ENCODE measurements at regions not wholly inside any gene's neighbourhood (a gene's known extent, or its start where the extent isn't known, plus 50 kb on each side); places are given as distances from the start of the nearest gene placed in this dataset.

GRCh38 chr6:43947860-43948259, 177.8 kb downstream of the VEGFA start (continued):
- no peak for TF ChIP-seq CEBPZ (IDR thresholded peaks at IDR 0.05; ENCODE audit: low read depth, low read length)
- no peak for TF ChIP-seq TARDBP (IDR thresholded peaks at IDR 0.05; ENCODE audit: borderline replicate concordance)
- TF ChIP-seq POLR2AphosphoS5 (IDR thresholded peaks at IDR 0.05; ENCODE audit: low read length) = no peak
- no peak for TF ChIP-seq SIN3A (IDR thresholded peaks at IDR 0.05; ENCODE audit: low read depth, low read length)
- TF ChIP-seq E2F4 (IDR thresholded peaks at IDR 0.05; ENCODE audit: low read depth, low read length) = no peak
- TF ChIP-seq SUPT20H (IDR thresholded peaks at IDR 0.05; ENCODE audit: borderline replicate concordance, control insufficient read depth, low read depth, low read length) = no peak
- TF ChIP-seq ATF7 (IDR thresholded peaks at IDR 0.05; ENCODE audit: low read depth) = no peak

- H2AFZ ChIP-seq (ENCODE audit: control insufficient read depth, low read depth, low read length) = no peak overlapping the region
- no peaks in the 10 kb centered on the region for H3K27me3 ChIP-seq (replicated peaks in 1 of 2; ENCODE audit: control insufficient read depth in 2 of 2, insufficient read depth in 2 of 2, low read length in 1 of 2)
- in situ Hi-C loops (cut with MboI) (no loop called here), intact Hi-C loops (cut with micrococcal nuclease; ENCODE audit: unreplicated experiment) (no loop called here)
- ChIA-PET POLR2A (no interaction called here), CTCF (interaction anchor here (1.0 kb wide), 1 partner anchor 173 kb away, joined by 3 read pairs; no protein-coding TSS in a partner anchor), SMC1A (ENCODE audit: uncharacterized antibody, unreplicated experiment) (interaction anchor here (1.1 to 2.6 kb wide), 3 partner anchors 10 to 91 kb away, joined by 3 to 7 read pairs (median 4); no protein-coding TSS in a partner anchor), RAD21 (ENCODE audit: unreplicated experiment) (no interaction called here)
- no TSS peak for BruUV-seq (replicated peaks)
- H3K4me2 ChIP-seq (ENCODE audit: control insufficient read depth, insufficient read depth) = no peak overlapping the region
- DNase-seq (ENCODE audit: low read depth, low spot score) = no peak
- ATAC-seq = no peak
- H3K4me3 ChIP-seq = no peak overlapping the region
- H3K79me2 ChIP-seq (ENCODE audit: control insufficient read depth, insufficient read depth, low read length) = no peaks in the 10 kb centered on the region
- 30% methylated on average over 4 of the region's 4 CpGs for WGBS (ENCODE audit: insufficient coverage, insufficient replicate concordance, low lambda C conversion rate, missing lambda C conversion rate)
- H3K36me3 ChIP-seq (ENCODE audit: control insufficient read depth in 2 of 2, insufficient read depth in 2 of 2, low read length in 1 of 2) = no peaks in the 10 kb centered on the region
- no peak overlapping the region for H3K27ac ChIP-seq (ENCODE audit: control insufficient read depth, insufficient read depth)
- H3K9me3 ChIP-seq (replicated peaks; ENCODE audit: control insufficient read depth, insufficient read depth, low read length) = peaks cover 10% of the 10 kb centered on the region; the same call in 2 of the 3 replicates
- H3K9ac ChIP-seq (ENCODE audit: control insufficient read depth, insufficient read depth, low read length) = no peak overlapping the region
- H4K20me1 ChIP-seq (ENCODE audit: control insufficient read depth, insufficient read depth) = no peaks in the 10 kb centered on the region
- FAIRE-seq = no peak
- H3K4me1 ChIP-seq (ENCODE audit: control insufficient read depth, insufficient read depth, low read length) = no peaks in the 10 kb centered on the region
- TF ChIP-seq SPI1 (IDR thresholded peaks at IDR 0.05; ENCODE audit: borderline replicate concordance, insufficient read depth, low read depth, low read length) (no peak), ZNF687 (IDR thresholded peaks at IDR 0.05) (no peak), EGR1 (IDR thresholded peaks at IDR 0.05; ENCODE audit: borderline replicate concordance in 1 of 2, low read depth in 2 of 2, low read length in 2 of 2) (no peak)
Measured at GRCh38 chr6:43946641-43947363, 176.8 kb downstream of the VEGFA start.
